ENCODE measurements at regions not wholly inside any gene's neighbourhood (a gene's known extent, or its start where the extent isn't known, plus 50 kb on each side); places are given as distances from the start of the nearest gene placed in this dataset.
"Not testable (repeated sequence)": the region's sequence is repeated elsewhere in the genome, so short reads cannot be mapped to it uniquely, and the experiment has no call there.

DNA sequence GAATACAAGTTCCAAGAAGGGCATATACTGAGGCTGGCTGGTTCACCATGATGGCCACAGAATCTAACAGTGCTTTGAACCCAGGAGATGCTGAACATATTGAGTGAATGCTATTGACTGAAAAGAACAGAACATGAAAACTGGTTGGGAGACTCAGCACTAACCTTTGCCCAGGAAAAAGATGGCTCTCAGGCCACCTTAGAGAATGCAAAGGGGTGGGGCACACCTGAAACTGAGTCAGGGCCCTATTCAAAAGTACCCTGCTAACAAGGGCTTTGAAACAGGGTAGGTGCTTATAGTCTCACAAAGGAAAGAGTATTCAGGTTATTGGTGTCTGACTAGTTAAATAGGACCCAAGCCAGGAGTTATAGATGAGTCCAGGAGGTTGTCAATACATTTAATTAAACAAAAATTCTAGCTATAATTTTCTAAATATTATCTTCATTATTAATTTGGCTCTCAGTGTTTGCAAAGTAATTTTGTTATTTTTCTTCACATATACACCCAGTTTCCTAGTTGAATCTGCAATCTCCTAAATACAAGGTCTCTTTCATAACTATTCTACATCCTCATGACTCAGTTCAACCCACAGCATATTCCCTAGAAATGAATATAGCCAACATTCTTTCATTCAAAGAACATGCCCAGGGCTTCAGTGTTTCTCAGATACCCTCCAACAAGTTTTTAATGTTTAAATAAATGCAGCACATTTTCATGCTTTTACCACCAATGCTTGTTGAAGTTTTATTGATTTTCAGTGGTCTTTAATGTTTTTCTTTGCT is 144.2 kb upstream of the RAPGEF2 start:
- FAIRE-seq = no peak
- DNase-seq (ENCODE audit: low spot score in 2 of 2) = no peak

DNA sequence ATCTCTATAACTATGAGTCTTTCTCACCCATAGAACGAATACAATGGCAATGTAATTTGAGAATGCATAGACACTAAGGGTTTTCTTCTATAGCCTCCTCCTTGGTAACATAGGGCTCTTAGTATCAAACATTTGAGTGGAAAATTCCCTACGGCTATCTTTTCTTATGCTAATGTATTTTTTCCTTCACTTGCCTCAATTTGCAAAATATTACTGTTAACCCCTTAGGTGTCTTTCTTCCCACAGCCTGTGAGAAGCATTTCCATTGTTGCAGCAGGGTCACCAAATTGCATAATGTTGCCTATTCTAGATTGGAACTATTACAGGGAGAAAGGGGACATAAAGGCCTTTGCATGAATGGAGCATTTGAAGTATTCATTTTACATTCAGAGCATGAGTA is 140.5 kb upstream of the RAPGEF2 start:
- FAIRE-seq = no peak

DNA sequence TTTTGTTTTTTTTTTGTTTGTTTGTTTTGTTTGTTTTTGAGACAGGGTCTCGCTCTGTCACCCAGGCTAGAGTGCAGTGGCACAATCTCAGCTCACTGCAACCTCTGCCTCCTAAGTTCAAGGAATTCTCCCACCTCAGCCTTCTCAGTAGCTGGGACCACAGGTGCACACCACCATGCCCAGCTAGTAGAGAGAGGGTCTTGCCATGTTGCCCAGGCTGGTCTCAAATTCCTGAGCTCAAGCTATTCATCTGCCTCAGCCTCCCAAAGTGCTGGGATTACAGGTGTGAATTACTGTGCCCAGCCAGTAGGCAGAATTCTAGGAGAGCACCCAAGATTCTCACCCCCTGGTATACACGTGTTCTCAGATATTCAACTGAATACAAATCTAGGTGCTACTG is 139.6 kb upstream of the RAPGEF2 start:
- FAIRE-seq; DNase-seq (ENCODE audit: low spot score in 2 of 2): not testable (repeated sequence)

More for the DNA sequence above, 140.5 kb upstream of the RAPGEF2 start:
- DNase-seq (ENCODE audit: low spot score in 2 of 2) = no peak

DNA sequence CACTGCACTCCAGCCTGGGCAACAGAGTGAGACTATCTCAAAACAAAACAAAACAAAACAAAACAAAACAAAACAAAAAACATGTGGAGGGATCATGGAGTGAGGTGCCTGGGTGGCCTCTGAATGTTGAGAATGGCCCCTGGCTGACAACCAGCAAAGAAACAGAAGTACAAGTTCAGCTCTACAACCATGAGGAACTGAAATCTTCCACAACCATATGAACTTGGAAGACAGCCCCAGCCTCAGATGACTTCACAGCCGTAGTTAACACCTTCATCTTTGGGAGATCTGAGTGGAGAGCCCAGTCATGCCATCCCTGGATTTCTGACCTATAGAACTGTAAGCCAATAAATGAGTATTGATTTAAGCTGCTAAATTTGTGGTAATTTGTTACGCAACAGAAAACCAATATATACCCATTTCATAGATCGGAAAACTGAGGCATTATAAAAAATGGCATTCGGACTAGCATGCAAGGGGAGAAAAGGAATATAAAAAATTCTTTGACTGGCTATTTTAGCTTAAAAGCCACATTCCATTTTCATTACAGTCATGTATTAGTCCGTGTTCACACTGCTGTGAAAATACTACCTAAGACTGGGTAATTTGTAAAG is 138.7 kb upstream of the RAPGEF2 start:
- DNase-seq (ENCODE audit: low spot score in 2 of 2) (no peak), FAIRE-seq (no peak)

DNA sequence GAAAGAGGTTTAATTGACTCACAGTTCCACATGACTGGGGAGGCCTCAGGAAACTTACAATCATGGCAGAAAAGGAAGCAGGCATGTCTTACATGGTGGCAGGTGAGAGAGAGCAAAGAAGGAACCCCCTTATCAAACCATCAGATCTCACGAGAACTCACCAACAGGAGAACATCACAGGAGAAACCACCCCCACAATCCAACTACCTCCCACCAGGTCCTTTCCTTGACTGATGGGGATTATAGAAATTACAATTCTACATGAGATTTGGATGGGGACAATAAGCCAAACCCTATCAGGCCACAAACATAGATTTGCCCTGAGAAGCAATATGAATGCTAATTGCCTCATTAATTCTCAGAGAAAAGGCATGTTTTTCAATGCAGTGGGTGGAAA is 138.2 kb upstream of the RAPGEF2 start:
- FAIRE-seq (no peak), DNase-seq (ENCODE audit: low spot score in 2 of 2) (no peak)

DNA sequence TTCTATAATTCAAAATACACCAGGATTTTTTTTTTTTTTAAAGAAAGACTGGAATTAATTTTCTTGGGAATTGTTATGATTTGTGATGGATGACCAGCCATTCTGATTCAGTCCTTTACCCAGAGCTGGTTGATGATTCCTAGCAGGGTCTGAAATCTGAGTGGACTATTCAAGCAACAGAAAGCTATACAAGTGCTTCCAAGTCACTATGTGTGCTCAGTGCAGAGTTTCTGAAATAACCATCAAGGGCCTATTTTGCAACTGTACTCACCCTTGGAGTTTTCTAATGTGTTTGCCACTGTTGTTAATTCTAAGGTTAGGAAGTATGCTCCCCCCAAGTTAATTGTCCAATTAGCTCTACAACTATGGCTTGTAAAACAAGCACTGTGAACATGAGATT is 137.7 kb upstream of the RAPGEF2 start:
- DNase-seq (ENCODE audit: low spot score in 2 of 2) = no peak
- no peak for FAIRE-seq

DNA sequence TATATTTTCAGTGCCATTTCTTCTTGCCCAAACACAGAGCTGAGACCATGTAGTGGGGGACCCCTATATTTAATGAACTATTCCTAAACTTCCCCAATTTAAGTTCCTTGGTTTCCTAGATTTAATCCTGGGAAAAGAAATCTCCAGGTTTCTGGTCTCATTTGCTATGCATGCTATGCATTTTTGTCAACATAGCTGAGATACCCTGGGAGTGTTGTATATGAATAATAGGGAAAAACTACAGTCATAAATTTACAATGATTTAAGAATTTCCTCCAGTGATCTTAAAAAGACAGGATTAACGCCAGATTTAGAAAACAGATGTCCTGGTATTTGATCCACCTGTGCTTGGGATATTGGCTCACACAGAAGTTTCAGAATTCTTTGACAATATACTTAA is 136.8 kb upstream of the RAPGEF2 start:
- DNase-seq (ENCODE audit: low spot score in 2 of 2) (no peak), FAIRE-seq (no peak)

DNA sequence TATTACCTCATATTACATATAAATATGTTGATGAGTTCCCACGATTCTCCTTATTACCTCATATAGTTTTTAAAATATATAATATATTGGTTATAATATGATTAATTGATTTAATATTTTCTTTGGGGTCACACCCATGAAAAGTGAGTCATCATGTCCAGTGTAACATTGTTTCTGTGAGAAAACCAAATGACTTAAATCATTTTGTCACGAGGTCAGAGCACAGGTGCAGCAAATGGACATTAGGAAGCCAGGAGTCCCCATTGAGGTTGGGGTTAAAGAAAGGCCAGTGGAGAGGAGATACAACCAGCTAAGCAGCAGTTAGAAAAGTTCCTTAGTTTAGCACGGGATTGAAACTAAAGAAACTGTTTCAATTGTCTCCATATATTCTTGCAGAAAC is 133.9 kb upstream of the RAPGEF2 start:
- DNase-seq (ENCODE audit: low spot score in 2 of 2) (no peak), FAIRE-seq (no peak)

DNA sequence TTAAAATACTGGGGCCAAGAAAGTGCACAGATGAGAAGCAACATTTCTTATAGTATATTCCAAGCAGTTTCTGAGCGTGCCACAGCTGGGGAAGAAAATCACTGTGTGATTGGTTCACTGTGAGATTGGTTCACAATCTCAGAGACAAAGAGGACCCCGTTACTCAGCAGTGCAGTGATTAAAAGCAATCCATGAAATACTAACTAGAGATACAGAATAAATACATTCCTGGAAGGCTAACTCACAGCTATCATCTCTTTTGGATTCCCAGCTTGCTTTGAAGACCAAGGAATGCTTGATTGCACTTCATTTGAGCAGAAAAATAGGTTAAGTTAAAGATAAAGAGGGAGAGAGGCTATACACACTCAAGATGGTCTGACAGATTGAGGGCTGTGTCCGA is 132.1 kb upstream of the RAPGEF2 start:
- DNase-seq (ENCODE audit: low spot score in 2 of 2) = no peak
- FAIRE-seq = no peak

DNA sequence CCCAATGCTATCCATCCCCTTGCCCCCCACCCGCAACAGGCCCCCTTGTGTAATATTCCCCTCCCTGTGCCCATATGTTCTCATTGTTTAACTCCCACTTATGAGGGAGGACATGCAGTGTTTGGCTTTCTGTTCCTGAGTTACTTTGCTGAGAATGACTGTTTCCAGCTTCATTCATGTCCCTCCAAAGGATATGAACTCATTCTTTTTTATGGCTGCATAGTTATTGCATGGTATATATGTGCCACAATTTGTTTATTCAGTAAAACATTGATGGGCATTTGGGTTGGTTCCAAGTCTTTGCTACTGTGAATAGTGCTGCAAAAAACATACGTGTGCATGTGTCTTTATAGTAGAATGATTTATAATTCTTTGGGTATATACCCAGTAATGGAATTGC is 128.4 kb upstream of the RAPGEF2 start:
- DNase-seq (ENCODE audit: low spot score in 2 of 2); FAIRE-seq: not testable (repeated sequence)

DNA sequence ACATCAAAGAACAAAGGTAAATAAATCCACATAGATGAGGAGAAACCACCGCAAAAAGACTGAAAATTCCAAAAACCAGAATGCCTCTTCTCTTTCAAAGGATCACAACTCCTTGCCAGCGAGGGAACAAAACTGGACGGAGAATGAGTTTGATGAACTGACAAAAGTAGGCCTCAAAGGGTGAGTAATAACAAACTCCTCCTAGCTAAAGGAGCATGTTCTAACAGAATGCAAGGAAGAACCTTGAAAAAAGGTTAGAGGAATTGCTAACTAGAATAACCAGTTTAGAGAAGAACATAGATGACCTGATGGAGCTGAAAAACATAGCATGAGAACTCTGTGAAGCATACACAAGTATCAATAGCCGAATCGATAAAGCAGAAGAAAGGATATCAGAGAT is 122.2 kb upstream of the RAPGEF2 start:
- not testable (repeated sequence) for FAIRE-seq; DNase-seq (ENCODE audit: low spot score in 2 of 2)

DNA sequence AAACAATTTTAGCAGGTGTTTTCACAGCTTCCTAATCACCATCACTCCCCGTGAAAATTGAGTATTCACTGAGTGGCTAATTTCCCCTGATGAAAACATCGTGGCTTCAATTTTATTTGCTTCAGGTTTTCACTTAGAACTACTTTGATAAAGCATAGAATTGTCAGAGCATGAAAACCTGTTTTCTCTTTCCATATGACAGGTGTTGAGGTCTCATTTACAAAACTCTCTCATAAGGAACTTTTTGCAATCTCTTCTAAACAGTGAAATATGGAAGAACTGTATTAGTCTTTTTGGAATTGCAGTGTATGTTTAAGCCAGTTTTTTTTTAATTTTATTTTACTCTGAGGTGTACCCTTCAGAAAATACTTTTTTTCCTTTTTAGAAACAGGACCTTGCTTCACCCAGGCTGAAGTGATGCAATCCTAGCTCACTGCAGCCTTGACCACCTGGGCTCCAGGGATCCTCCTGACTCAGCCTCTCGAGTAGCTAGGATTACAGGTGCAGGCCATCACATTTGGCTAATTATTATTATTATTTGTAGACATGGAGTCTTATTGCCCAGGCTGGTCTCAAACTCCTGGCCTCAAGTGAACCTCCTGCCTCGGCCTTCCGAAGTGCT is 111.2 kb upstream of the RAPGEF2 start:
- DNase-seq (ENCODE audit: low spot score in 2 of 2) = no peak

DNA sequence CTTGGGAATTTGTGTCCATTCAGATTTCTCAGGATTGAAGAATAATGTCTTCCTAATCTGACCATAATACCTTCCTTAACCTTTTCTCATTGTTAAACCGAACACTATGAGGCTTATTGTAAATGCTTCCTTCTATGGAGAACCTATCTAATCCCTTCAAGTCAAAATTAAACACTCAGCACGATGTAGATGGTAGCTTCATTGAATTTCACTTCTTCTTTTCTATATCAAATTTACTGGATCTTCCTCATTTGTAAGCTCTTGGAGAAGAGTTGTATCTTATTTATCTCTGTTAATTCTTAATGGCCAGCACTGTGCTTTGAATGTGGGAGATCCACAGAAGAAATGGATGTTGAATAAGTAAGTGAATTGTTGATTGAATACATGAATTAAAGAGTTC is 109.0 kb upstream of the RAPGEF2 start:
- DNase-seq (ENCODE audit: low spot score in 2 of 2) = no peak
- FAIRE-seq = no peak

More for the DNA sequence above, 111.2 kb upstream of the RAPGEF2 start:
- no peak for FAIRE-seq

DNA sequence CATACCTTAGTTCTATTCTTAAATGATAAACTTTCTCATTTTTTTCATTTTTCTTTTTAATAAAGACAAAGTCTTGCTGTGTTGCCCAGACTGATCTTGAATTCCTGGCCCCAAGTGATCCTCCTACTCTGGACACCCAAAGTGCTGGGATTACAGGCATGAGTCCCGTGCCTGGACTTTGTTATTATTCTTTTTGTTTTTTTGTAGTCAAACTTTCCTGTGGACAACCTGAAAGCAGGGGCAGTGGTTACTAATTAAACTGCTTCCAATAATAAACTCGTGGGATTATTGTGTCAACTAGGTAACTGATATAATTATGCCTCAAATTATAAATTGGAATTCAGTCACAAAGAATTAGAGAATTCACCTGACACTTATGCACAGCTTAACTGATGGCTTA is 107.8 kb upstream of the RAPGEF2 start:
- FAIRE-seq (no peak), DNase-seq (ENCODE audit: low spot score in 2 of 2) (no peak)

DNA sequence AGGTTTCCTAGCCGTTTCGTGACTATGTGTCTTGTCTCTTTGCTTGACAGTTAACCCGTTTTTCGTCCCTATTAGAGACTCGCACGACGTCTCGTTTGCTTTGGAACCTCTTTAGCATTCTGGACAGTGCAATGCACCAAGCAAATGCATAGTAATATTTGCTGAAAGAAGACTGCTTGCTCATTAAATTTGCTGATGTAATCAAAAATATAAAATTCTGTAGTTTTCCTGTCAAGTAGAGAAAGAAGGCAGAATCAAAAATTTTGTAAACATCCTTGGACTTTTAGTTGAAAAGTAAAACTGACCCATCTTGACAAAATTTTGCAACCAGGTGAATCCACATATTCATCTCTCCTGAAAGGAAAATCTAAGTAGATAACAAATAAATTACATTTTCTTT is 106.9 kb upstream of the RAPGEF2 start:
- no peak for FAIRE-seq

DNA sequence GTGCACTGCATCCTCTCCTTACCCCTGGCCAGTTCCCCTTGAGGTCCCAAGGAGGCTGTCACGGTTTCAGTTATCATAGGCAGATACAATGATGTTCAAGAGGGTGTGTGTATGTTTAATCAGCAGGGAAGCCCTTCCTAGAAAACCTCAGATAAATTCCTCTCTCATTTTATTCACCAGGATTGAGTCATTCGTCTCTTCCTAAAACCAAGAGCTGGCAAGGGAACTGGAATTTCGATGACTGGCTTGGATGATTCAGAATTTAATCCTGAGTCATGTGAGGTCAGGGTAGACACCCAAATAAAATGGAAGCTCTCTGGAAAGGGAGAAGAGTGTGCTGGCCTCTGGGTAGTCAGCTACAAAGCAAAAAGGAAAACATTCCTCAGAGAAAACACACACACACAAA is 106.2 kb upstream of the RAPGEF2 start:
- FAIRE-seq = no peak
- DNase-seq (ENCODE audit: low spot score in 2 of 2) = no peak

More for the DNA sequence above, 106.9 kb upstream of the RAPGEF2 start:
- DNase-seq (ENCODE audit: low spot score in 2 of 2) = no peak

DNA sequence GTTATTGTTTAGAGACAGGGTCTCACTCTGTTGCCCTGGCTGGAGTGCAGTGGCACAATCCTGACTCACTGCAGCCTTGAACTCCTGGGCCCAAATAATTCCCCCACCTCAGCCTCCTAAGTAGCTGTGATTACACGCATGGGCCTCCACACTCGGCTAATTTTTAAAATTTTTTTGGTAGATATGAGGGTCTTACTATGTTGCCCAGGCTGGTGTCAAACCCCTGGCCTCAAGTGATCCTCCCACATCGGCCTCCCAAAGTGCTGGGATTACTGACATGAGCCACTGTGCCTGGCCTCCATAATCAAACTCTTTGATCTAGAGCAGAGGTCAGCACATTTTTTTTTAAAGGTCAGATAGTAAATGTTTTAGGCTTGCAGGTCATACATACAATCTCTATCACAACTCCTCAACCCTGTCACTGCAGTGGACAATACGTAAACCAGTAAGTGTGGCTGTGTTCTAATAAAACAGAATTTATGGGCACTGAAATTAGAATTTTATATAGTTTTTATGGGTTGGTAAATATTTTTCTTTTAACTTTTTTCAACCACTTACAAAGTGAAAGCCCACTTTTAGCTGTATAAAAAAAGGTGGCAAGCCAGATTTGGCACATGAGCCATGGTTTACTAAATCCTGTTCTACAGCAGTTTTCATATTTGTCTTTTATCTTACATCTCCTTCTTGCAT is 105.1 kb upstream of the RAPGEF2 start:
- DNase-seq (ENCODE audit: low spot score in 2 of 2) (no peak), FAIRE-seq (no peak)

DNA sequence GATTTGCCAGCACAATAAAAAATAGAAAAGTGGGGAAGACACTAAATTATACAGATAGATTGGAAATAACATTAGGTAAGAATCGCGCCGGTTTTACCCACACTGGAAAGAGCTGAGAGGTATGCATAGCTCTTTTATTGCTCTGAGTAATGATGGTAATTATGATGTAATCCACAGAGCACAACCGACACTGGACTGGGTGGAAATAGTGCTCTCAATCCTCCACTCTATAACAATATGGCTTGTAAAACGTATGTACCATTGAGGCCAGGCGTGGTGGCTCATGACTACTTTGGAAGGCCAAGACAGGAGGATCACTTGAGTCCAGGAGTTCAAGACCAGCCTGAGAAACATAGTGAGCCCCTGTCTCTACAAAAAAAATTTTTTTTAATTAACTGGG is 104.3 kb upstream of the RAPGEF2 start:
- DNase-seq (ENCODE audit: low spot score in 2 of 2) = no peak
- FAIRE-seq = no peak

DNA sequence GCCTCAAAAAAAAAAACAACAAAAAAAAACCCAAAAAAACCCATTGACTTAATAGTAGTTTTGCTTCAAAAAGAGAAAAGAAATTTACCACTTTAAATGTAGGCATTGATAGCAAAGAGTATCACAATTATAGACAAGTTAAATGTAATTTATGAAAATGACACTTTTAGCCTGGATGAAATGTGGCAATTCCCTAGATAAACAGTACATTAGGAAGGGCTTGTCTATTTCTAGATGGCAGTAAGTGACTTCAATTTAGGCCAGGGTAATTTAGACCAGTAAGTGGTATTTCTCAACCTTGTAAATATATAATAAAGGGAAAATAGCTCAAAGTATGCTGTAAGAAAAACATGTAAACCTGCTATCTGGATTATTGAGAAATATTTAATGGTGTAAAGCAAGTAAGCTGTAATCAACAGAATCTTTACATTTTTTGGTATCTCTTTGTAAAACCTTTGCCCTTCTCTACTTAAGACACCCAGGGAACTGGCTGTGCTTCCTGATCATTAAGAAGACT is 103.7 kb upstream of the RAPGEF2 start:
- FAIRE-seq = no peak
- DNase-seq (ENCODE audit: low spot score in 2 of 2) = no peak

DNA sequence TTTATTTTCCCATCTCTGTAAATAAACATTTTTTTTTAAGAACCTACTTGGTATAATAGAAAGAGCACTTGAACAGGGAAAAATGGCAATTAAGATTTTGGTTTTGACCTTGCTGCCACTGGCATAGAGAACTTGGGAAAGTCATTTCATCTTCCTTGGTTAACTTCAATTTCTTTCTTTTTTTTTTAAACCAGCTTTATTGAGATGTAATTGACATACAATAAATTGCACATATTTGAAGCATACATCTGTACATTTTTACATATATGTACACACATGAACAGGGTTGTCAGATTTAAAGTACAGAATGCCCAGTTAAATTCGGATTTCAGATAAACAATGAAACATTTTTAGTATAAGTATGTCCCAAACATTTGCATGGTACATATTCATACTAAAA is 103.0 kb upstream of the RAPGEF2 start:
- DNase-seq (ENCODE audit: low spot score in 2 of 2) (no peak), FAIRE-seq (no peak)

DNA sequence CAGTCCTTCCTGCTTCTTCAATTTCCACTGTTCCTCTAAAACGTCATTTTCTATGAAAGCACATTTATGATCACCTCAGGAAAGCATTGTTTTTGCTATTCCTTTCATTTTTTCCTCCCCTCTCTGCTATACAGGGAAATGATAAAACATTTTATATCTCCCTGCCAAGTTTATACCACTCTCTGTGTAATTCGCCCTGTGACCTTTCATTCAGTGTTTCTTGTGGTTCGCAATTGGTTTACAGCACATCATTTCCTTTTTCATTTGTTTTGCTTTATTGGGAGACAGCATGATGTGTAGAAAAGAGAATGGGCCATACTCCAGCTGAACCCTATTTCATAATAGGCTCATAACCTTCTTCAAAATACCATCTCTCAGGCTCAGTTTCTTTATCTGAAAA is 99.9 kb upstream of the RAPGEF2 start:
- DNase-seq (ENCODE audit: low spot score in 2 of 2) (no peak), FAIRE-seq (no peak)

Measured in frontal cortex (tissue), 3 donors.